ENCODE measurements at regions not wholly inside any gene's neighbourhood (a gene's known extent, or its start where the extent isn't known, plus 50 kb on each side); places are given as distances from the start of the nearest gene placed in this dataset.
"Not testable (repeated sequence)": the region's sequence is repeated elsewhere in the genome, so short reads cannot be mapped to it uniquely, and the experiment has no call there.

GRCh38 chr3:87101861-87102625 is 111.1 kb upstream of the VGLL3 start:
- no peak for DNase-seq (ENCODE audit: low spot score)
- Histone ChIP-seq H3K4me1 (ENCODE audit: control insufficient read depth in 4 of 4, insufficient read depth in 4 of 4, low read length in 3 of 4) (no peaks in the 10 kb centered on the region), H3K9me3 (ENCODE audit: control insufficient read depth in 4 of 4, low read length in 3 of 4) (no peaks in the 10 kb centered on the region), H3K27ac (ENCODE audit: low read depth in 1 of 2, low read length in 2 of 2) (no peak overlapping the region), H3K27me3 (ENCODE audit: control insufficient read depth in 4 of 4, insufficient read depth in 4 of 4, low read length in 3 of 4) (no peaks in the 10 kb centered on the region), H3K4me3 (ENCODE audit: low read depth in 1 of 3, low read length in 3 of 3) (no peak overlapping the region), H3K9ac (ENCODE audit: low read depth in 1 of 2, low read length in 2 of 2) (no peak overlapping the region), H3K36me3 (ENCODE audit: control insufficient read depth in 4 of 4, insufficient read depth in 3 of 4, low read depth in 1 of 4, low read length in 3 of 4) (no peaks in the 10 kb centered on the region)
- TF ChIP-seq GABPA (IDR thresholded peaks at IDR 0.05 in 1 of 2, conservative IDR thresholded peaks at IDR 0.05 in 1 of 2) (no peak), EGR1 (IDR thresholded peaks at IDR 0.05; ENCODE audit: low read depth in 2 of 2) (no peak), RAD21 (IDR thresholded peaks at IDR 0.05) (no peak), ZBTB33 (IDR thresholded peaks at IDR 0.05) (no peak), YY1 (IDR thresholded peaks at IDR 0.05) (no peak), NR2F2 (IDR thresholded peaks at IDR 0.05) (no peak)
- TF ChIP-seq, protein P1, sequence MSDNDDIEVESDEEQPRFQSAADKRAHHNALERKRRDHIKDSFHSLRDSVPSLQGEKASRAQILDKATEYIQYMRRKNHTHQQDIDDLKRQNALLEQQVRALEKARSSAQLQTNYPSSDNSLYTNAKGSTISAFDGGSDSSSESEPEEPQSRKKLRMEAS (IDR thresholded peaks at IDR 0.05), result no peak
- TF ChIP-seq, protein P2, sequence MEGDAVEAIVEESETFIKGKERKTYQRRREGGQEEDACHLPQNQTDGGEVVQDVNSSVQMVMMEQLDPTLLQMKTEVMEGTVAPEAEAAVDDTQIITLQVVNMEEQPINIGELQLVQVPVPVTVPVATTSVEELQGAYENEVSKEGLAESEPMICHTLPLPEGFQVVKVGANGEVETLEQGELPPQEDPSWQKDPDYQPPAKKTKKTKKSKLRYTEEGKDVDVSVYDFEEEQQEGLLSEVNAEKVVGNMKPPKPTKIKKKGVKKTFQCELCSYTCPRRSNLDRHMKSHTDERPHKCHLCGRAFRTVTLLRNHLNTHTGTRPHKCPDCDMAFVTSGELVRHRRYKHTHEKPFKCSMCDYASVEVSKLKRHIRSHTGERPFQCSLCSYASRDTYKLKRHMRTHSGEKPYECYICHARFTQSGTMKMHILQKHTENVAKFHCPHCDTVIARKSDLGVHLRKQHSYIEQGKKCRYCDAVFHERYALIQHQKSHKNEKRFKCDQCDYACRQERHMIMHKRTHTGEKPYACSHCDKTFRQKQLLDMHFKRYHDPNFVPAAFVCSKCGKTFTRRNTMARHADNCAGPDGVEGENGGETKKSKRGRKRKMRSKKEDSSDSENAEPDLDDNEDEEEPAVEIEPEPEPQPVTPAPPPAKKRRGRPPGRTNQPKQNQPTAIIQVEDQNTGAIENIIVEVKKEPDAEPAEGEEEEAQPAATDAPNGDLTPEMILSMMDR (IDR thresholded peaks at IDR 0.05; ENCODE audit: low read depth, low read length, missing input control), result no peak
- 81% methylated on average over 6 of the region's 6 CpGs for whole genome bisulfite sequencing

- not testable (repeated sequence) for H3K36me3 ChIP-seq (ENCODE audit: control insufficient read depth in 4 of 4, insufficient read depth in 3 of 4, low read depth in 1 of 4, low read length in 3 of 4); DNase-seq (ENCODE audit: low spot score); H3K9me3 ChIP-seq (ENCODE audit: control insufficient read depth in 4 of 4, low read length in 3 of 4); H3K9ac ChIP-seq (ENCODE audit: low read depth in 1 of 2, low read length in 2 of 2); H3K4me1 ChIP-seq (ENCODE audit: control insufficient read depth in 4 of 4, insufficient read depth in 4 of 4, low read length in 3 of 4); H3K4me3 ChIP-seq (ENCODE audit: low read depth in 1 of 3, low read length in 3 of 3); H3K27me3 ChIP-seq (ENCODE audit: control insufficient read depth in 4 of 4, insufficient read depth in 4 of 4, low read length in 3 of 4); H3K27ac ChIP-seq (ENCODE audit: low read depth in 1 of 2, low read length in 2 of 2)
- WGBS, result 88% methylated on average over 9 of the region's 9 CpGs
Observed at GRCh38 chr3:87097733-87098132, 106.8 kb upstream of the VGLL3 start.

DNA sequence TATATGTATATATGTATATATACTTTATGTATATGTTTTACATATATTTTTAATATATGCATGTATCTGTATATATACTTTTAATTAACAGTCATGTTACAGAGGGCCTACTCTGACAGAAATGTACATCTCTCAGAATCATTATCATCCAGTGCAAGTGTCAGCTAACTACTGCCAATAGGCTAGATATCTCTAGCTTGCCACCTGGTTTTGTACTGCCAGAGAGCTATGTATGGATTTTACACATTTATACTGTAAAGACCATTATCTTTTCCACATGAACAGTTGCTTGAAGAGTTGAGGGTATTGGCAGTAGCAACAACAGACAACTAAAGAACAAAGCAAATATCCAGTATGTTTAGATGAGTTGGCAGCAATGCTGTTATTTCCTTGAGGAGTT is 99.7 kb upstream of the VGLL3 start:
- Histone ChIP-seq H3K27ac (ENCODE audit: low read depth in 1 of 2, low read length in 2 of 2) (no peak overlapping the region), H3K36me3 (ENCODE audit: control insufficient read depth in 4 of 4, insufficient read depth in 3 of 4, low read depth in 1 of 4, low read length in 3 of 4) (no peaks in the 10 kb centered on the region), H3K4me3 (ENCODE audit: low read depth in 1 of 3, low read length in 3 of 3) (no peak overlapping the region), H3K4me1 (ENCODE audit: control insufficient read depth in 4 of 4, insufficient read depth in 4 of 4, low read length in 3 of 4) (peaks cover 0 to 11% (median 6%) of the 10 kb centered on the region in 4 donors), H3K27me3 (ENCODE audit: control insufficient read depth in 4 of 4, insufficient read depth in 4 of 4, low read length in 3 of 4) (no peaks in the 10 kb centered on the region), H3K9me3 (ENCODE audit: control insufficient read depth in 4 of 4, low read length in 3 of 4) (no peaks in the 10 kb centered on the region), H3K9ac (ENCODE audit: low read depth in 1 of 2, low read length in 2 of 2) (no peak overlapping the region)
- TF ChIP-seq, protein P1 (IDR thresholded peaks at IDR 0.05), result no peak
- no peak for TF ChIP-seq FOXA2 (IDR thresholded peaks at IDR 0.05)
- TF ChIP-seq GABPA (IDR thresholded peaks at IDR 0.05 in 1 of 2, conservative IDR thresholded peaks at IDR 0.05 in 1 of 2), result no peak
- no peak for TF ChIP-seq RAD21 (IDR thresholded peaks at IDR 0.05)
- no peak for TF ChIP-seq FOXA1 (IDR thresholded peaks at IDR 0.05)
- no peak for TF ChIP-seq HNF4G (IDR thresholded peaks at IDR 0.05)
- no peak for TF ChIP-seq YY1 (IDR thresholded peaks at IDR 0.05)
- TF ChIP-seq, protein P2 (IDR thresholded peaks at IDR 0.05; ENCODE audit: low read depth, low read length, missing input control), result no peak
- TF ChIP-seq HNF4A (conservative IDR thresholded peaks at IDR 0.05), result no peak
- DNase-seq (ENCODE audit: low spot score), result no peak
